GM12878 (cell line): ENCODE measurements at regions not wholly inside any gene's neighbourhood (a gene's known extent, or its start where the extent isn't known, plus 50 kb on each side); places are given as distances from the start of the nearest gene placed in this dataset.

Experiments
- ATAC-seq: fragments of 200-7000 bp; cut with Tn5 transposase; 3 replicates; pipeline ENCODE4 v1.9.1; 2020; ENCODE audit warnings: mild to moderate bottlenecking, moderate library complexity
- BruUV-seq: library from RNA; stranded (reverse); fragments of 400-500 nt; replicated peaks from 2 replicates; lab custom pipeline; 2021; lab: Mats Ljungman, UMichigan
- CTCF ChIA-PET: fragments of 300-600 bp; sonication (Branson Sonifier 250); formaldehyde crosslinking; extraction: SDS; loops from one replicate; lab custom pipeline; 2021; ENCODE audit warnings: inconsistent platforms; lab: Yijun Ruan, JAX
- POLR2A ChIA-PET: fragments of 350-600 bp; formaldehyde crosslinking; extraction: SDS; loops from one replicate; lab custom pipeline; 2021; ENCODE audit warnings: inconsistent platforms; lab: Charles Lee
- RAD21 ChIA-PET: fragments of 300-600 bp; sonication (Branson Sonifier 250); formaldehyde crosslinking; loops from one replicate; lab custom pipeline; 2023; ENCODE audit warnings: antibody characterized with exemption; ENCODE audit not compliant: unreplicated experiment; lab: Charles Lee
- SMC1A ChIA-PET: fragments of 300-600 bp; sonication (Branson Sonifier 250); formaldehyde crosslinking; loops from one replicate; lab custom pipeline; 2023; ENCODE audit not compliant: unreplicated experiment, uncharacterized antibody; lab: Charles Lee
- DNase-seq: peaks from one replicate; pipeline ENCODE4 v3.0.0-alpha.2; 2011; ENCODE audit warnings: low read depth, low spot score
- FAIRE-seq: peaks from 3 replicates; lab custom pipeline; 2011; peaks lifted over from hg19 to GRCh38; lab: Jason Lieb, UNC
- H2AFZ ChIP-seq: 2 replicates; pipeline ENCODE4 v1.6.0; 2011; ENCODE audit warnings: low read depth, low read length, control low read depth; ENCODE audit not compliant: control insufficient read depth
- H3K27ac ChIP-seq: 2 replicates; pipeline ENCODE4 v1.5.1; 2011; ENCODE audit warnings: control low read depth; ENCODE audit not compliant: control insufficient read depth, insufficient read depth
- H3K27me3 ChIP-seq, 2 experiments: replicated peaks in 1 of 2; 2 replicates each; pipeline versions ENCODE4 v1.6.0 to v1.6.1; 2011; ENCODE audit warnings: low read length in 1 of 2; ENCODE audit not compliant: control insufficient read depth in 2 of 2, insufficient read depth in 2 of 2
- H3K36me3 ChIP-seq, 2 experiments: 2 replicates each; pipeline ENCODE4 v1.5.1; 2011; ENCODE audit warnings: low read length in 1 of 2; ENCODE audit not compliant: control insufficient read depth in 2 of 2, insufficient read depth in 2 of 2
- H3K4me1 ChIP-seq: 2 replicates; pipeline ENCODE4 v1.6.1; 2011; ENCODE audit warnings: mild to moderate bottlenecking, low read length, moderate library complexity, mixed read lengths; ENCODE audit not compliant: control insufficient read depth, insufficient read depth
- H3K4me2 ChIP-seq: 2 replicates; pipeline ENCODE4 v1.6.0; 2011; ENCODE audit warnings: control low read depth; ENCODE audit not compliant: control insufficient read depth, insufficient read depth
- H3K4me3 ChIP-seq: fragments of 200-600 bp; sonication (generic); 2 replicates; pipeline ENCODE4 v1.5.1; 2016
- H3K79me2 ChIP-seq: 2 replicates; pipeline ENCODE4 v1.6.0; 2011; ENCODE audit warnings: low read length; ENCODE audit not compliant: control insufficient read depth, insufficient read depth
- H3K9ac ChIP-seq: 2 replicates; pipeline ENCODE4 v1.8.0; 2011; ENCODE audit warnings: low read length, control low read depth, mixed read lengths; ENCODE audit not compliant: control insufficient read depth, insufficient read depth
- H3K9me3 ChIP-seq: replicated peaks from 3 replicates; pipeline ENCODE4 v1.5.1; 2011; ENCODE audit warnings: mild to moderate bottlenecking, low read length; ENCODE audit not compliant: control insufficient read depth, insufficient read depth
- H4K20me1 ChIP-seq: 2 replicates; pipeline ENCODE4 v1.6.0; 2011; ENCODE audit not compliant: control insufficient read depth, insufficient read depth
- BCL11A ChIP-seq: IDR thresholded peaks from 2 replicates; pipeline ENCODE4 v1.6.1; 2011; ENCODE audit warnings: low read depth, low read length
- CBX3 ChIP-seq: fragments of 200-600 bp; sonication (generic); IDR thresholded peaks from 2 replicates; pipeline ENCODE4 v1.6.1; 2016; ENCODE audit warnings: low read depth, borderline replicate concordance
- CBX5 ChIP-seq: sonication (generic); IDR thresholded peaks from 2 replicates; pipeline ENCODE4 v1.6.1; 2016; ENCODE audit warnings: low read depth, moderate library complexity, mild to moderate bottlenecking, inconsistent platforms
- E2F4 ChIP-seq: IDR thresholded peaks from 2 replicates; pipeline ENCODE4 v1.6.1; 2012; ENCODE audit warnings: low read depth, low read length, improper control_type of control experiment
- EP300 ChIP-seq, 2 experiments: fragments of 150-350 bp in 1 of 2; IDR thresholded peaks; 2 replicates each; pipeline ENCODE4 v1.6.1; 2011 to 2012; ENCODE audit warnings: low read depth in 2 of 2, low read length in 2 of 2, borderline replicate concordance in 1 of 2, improper control_type of control experiment in 1 of 2, inconsistent platforms in 1 of 2; ENCODE audit not compliant: control insufficient read depth in 1 of 2
- HDAC2 ChIP-seq: fragments of 200-600 bp; sonication (generic); IDR thresholded peaks from 2 replicates; pipeline ENCODE4 v1.6.1; 2017
- JUND ChIP-seq: IDR thresholded peaks from 2 replicates; pipeline ENCODE4 v1.6.1; 2012; ENCODE audit warnings: low read depth, mild to moderate bottlenecking, low read length, improper control_type of control experiment, moderate library complexity
- MLLT1 ChIP-seq: fragments of 450-650 bp; IDR thresholded peaks from 2 replicates; pipeline ENCODE4 v1.6.1; 2016; ENCODE audit warnings: mild to moderate bottlenecking
- NBN ChIP-seq: fragments of 450-650 bp; IDR thresholded peaks from 2 replicates; pipeline ENCODE4 v1.6.1; 2016
- NR2C2 ChIP-seq: IDR thresholded peaks from 2 replicates; pipeline ENCODE4 v1.6.1; 2011; ENCODE audit warnings: borderline replicate concordance, low read depth; ENCODE audit not compliant: control insufficient read depth, insufficient read length
- RFX5 ChIP-seq: IDR thresholded peaks from 2 replicates; pipeline ENCODE4 v1.6.1; 2011; ENCODE audit warnings: low read depth, low read length, improper control_type of control experiment
- SIX5 ChIP-seq: IDR thresholded peaks from 2 replicates; pipeline ENCODE4 v1.6.1; 2011; ENCODE audit warnings: mild to moderate bottlenecking, low read depth, low read length, moderate library complexity; ENCODE audit not compliant: severe bottlenecking
- SMC3 ChIP-seq: IDR thresholded peaks from 2 replicates; pipeline ENCODE4 v1.6.1; 2011; ENCODE audit warnings: low read length, improper control_type of control experiment, borderline replicate concordance
- TCF3 ChIP-seq: IDR thresholded peaks from 2 replicates; pipeline ENCODE4 v1.6.1; 2012; ENCODE audit warnings: low read depth, mild to moderate bottlenecking, low read length, borderline replicate concordance; ENCODE audit not compliant: insufficient read depth
- TCF7 ChIP-seq: IDR thresholded peaks from 2 replicates; pipeline ENCODE4 v1.6.1; 2014; ENCODE audit warnings: antibody characterized with exemption, borderline replicate concordance
- WGBS: methylation state at CpG from one replicate; pipeline ENCODE4 v1.1.6; 2016; ENCODE audit warnings: low lambda C conversion rate; ENCODE audit not compliant: insufficient replicate concordance, insufficient coverage; ENCODE audit errors: missing lambda C conversion rate; 5-methylcytosine and 5-hydroxymethylcytosine counted together
- in situ Hi-C: fragments of 300-500 bp; cut with MboI; formaldehyde crosslinking; loops from 9 replicates; pipeline ENCODE4 v1.14.3; 2018; ENCODE audit warnings: mixed read lengths
- intact Hi-C: fragments of 100-400 bp; cut with micrococcal nuclease; formaldehyde crosslinking; loops from one replicate; pipeline ENCODE4 v1.14.2; 2022; ENCODE audit not compliant: unreplicated experiment
- TF ChIP-seq, protein P1 (sequence below): fragments of 450-650 bp; formaldehyde crosslinking; IDR thresholded peaks from 2 replicates; pipeline ENCODE4 v1.4.0; 2022; ENCODE audit warnings: mild to moderate bottlenecking, moderate library complexity

DNA sequence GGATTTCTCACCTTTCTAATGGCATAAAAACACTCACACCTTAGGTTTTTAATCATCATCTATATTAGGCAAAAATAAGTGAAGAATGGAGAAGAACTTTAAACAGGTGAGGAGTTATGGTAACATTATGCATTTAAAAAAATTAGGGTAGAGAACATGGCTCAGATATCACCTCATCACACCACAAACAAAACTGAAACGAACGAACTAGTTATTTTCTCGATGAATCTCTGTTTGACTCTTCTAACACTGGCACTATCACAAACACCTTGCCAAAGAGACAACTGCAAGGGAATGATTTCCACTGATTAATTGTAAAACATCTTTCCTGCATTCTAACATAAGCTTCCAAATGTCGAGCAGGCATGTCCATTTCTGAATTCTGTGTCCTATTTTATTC lies 286.1 kb upstream of the GJE1 start (continued):
- TF ChIP-seq, protein P1, sequence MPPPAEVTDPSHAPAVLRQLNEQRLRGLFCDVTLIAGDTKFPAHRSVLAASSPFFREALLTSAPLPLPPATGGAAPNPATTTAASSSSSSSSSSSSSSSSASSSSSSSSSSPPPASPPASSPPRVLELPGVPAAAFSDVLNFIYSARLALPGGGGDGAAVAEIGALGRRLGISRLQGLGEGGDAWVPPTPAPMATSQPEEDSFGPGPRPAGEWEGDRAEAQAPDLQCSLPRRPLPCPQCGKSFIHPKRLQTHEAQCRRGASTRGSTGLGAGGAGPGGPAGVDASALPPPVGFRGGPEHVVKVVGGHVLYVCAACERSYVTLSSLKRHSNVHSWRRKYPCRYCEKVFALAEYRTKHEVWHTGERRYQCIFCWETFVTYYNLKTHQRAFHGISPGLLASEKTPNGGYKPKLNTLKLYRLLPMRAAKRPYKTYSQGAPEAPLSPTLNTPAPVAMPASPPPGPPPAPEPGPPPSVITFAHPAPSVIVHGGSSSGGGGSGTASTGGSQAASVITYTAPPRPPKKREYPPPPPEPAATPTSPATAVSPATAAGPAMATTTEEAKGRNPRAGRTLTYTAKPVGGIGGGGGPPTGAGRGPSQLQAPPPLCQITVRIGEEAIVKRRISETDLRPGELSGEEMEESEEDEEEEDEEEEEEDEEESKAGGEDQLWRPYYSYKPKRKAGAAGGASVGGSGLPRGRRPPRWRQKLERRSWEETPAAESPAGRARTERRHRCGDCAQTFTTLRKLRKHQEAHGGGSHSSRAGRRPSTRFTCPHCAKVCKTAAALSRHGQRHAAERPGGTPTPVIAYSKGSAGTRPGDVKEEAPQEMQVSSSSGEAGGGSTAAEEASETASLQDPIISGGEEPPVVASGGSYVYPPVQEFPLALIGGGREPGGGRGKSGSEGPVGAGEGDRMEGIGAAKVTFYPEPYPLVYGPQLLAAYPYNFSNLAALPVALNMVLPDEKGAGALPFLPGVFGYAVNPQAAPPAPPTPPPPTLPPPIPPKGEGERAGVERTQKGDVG (CRISPR knock-in tag) = no peak
- TF ChIP-seq CBX3 (no peak), CBX5 (no peak), NR2C2 (no peak), HDAC2 (no peak), SMC3 (no peak), RFX5 (no peak), MLLT1 (no peak)

DNA sequence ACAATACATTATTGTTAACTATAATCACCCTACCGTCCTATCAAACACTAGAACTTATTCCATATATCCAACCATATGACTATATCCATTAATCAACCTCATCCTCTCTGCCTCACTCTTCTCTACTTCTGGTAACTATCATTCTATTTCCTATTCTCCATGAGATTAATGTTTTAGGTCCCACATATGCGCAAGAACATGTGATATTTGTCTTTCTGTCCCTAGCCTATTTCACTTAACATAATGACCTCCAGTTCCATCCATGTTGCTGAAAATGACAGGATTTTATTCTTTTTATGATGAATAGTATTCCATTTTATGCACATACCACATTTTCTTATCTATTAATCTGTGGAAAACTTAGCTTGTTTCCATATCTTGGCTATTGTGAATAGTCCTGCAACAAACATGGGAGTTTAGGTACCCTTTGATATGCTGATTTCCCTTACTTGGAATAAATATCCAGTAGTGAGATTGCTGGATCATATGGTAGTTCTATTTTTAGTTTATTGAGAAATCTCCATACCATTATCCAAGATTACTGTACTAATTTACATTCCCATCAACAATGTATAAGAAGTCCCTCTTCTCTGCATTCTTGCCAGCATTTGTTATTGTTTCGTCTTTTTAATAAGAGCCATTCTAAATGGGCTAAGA lies 289.4 kb upstream of the GJE1 start:
- Histone ChIP-seq H3K36me3 (no peaks in the 10 kb centered on the region), H2AFZ (no peak overlapping the region), H4K20me1 (no peaks in the 10 kb centered on the region), H3K27me3 (no peaks in the 10 kb centered on the region), H3K79me2 (no peaks in the 10 kb centered on the region), H3K9ac (no peak overlapping the region), H3K4me3 (no peak overlapping the region), H3K9me3 (no peaks in the 10 kb centered on the region), H3K4me1 (no peaks in the 10 kb centered on the region), H3K27ac (no peak overlapping the region), H3K4me2 (no peak overlapping the region)
- POLR2A ChIA-PET = no interaction called here
- SMC1A ChIA-PET = no interaction called here
- no peak for DNase-seq
- ATAC-seq = no peak
- in situ Hi-C loops = no loop called here
- CTCF ChIA-PET = no interaction called here
- intact Hi-C loops = no loop called here
- no peak for TF ChIP-seq EP300 (IDR thresholded peaks at IDR 0.05; ENCODE audit: borderline replicate concordance in 1 of 2, control insufficient read depth in 1 of 2, low read depth in 2 of 2, low read length in 2 of 2)
- no peak for TF ChIP-seq E2F4
- TF ChIP-seq TCF3 = no peak
- no peak for TF ChIP-seq JUND
- no peak for TF ChIP-seq BCL11A
- TF ChIP-seq NBN = no peak
- TF ChIP-seq TCF7 = no peak
- TF ChIP-seq SIX5 = no peak
- FAIRE-seq = no peak
- no TSS peak for BruUV-seq
- RAD21 ChIA-PET = no interaction called here
- 53% methylated on average over 3 of the region's 3 CpGs for WGBS
